Nephron (organoid): ENCODE measurements at regions not wholly inside any gene's neighbourhood (a gene's known extent, or its start where the extent isn't known, plus 50 kb on each side); places are given as distances from the start of the nearest gene placed in this dataset.
"Not testable (repeated sequence)": the region's sequence is repeated elsewhere in the genome, so short reads cannot be mapped to it uniquely, and the experiment has no call there.

Experiments
- H3K27ac Mint-ChIP-seq, 3 experiments: 2 replicates each; pipeline ENCODE4 v1.8.0; 2020; ENCODE audit warnings: mixed read lengths in 3 of 3, mild to moderate bottlenecking in 2 of 3, moderate library complexity in 1 of 3
- H3K27me3 Mint-ChIP-seq: 2 replicates; pipeline ENCODE4 v1.8.0; 2021; ENCODE audit warnings: low read depth, mild to moderate bottlenecking, moderate library complexity, mixed read lengths
- H3K36me3 Mint-ChIP-seq: 2 replicates; pipeline ENCODE4 v1.8.0; 2020; ENCODE audit warnings: low read depth, mixed read lengths
- H3K4me1 Mint-ChIP-seq: 2 replicates; pipeline ENCODE4 v1.8.0; 2020; ENCODE audit warnings: mixed read lengths
- H3K4me3 Mint-ChIP-seq, 3 experiments: 2 replicates each; pipeline ENCODE4 v1.8.0; 2020; ENCODE audit warnings: mild to moderate bottlenecking in 3 of 3, mixed read lengths in 3 of 3, moderate library complexity in 2 of 3
- H3K9me3 Mint-ChIP-seq: 2 replicates; pipeline ENCODE4 v1.8.0; 2020; ENCODE audit warnings: mixed read lengths
- TF ChIP-seq, protein P1 (sequence below), 3 experiments: fragments of 200-600 bp; sonication (generic); IDR thresholded peaks; one replicate each; pipeline ENCODE4 v1.5.0; 2021; ENCODE audit warnings: antibody characterized with exemption in 3 of 3; ENCODE audit not compliant: unreplicated experiment in 3 of 3

DNA sequence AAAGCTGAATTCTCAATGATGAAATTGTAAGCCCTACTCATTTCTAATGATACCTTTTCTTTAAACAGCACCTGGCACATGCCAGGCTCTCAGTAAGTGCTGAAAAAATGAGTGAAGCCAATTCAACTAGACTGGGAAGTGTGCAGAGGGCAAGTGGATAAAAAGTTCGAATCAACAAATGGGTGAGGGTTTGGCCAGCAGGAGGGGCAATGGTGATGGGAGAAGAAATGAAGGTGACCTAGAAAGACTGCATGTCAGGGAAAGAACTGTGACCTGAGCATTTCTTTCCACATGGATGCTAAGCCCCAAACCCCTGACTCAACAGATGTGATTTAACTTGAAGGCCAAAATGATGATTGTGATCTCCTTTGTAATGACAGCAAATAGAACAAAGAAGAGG is 54.6 kb downstream of the DKK1 start:
- no peak overlapping the region for H3K27ac Mint-ChIP-seq
- no peaks in the 10 kb centered on the region for H3K4me1 Mint-ChIP-seq
- H3K4me3 Mint-ChIP-seq = no peak overlapping the region
- no peaks in the 10 kb centered on the region for H3K27me3 Mint-ChIP-seq
- H3K36me3 Mint-ChIP-seq = no peaks in the 10 kb centered on the region
- peaks cover 22% of the 10 kb centered on the region for H3K9me3 Mint-ChIP-seq
- TF ChIP-seq, protein P1, sequence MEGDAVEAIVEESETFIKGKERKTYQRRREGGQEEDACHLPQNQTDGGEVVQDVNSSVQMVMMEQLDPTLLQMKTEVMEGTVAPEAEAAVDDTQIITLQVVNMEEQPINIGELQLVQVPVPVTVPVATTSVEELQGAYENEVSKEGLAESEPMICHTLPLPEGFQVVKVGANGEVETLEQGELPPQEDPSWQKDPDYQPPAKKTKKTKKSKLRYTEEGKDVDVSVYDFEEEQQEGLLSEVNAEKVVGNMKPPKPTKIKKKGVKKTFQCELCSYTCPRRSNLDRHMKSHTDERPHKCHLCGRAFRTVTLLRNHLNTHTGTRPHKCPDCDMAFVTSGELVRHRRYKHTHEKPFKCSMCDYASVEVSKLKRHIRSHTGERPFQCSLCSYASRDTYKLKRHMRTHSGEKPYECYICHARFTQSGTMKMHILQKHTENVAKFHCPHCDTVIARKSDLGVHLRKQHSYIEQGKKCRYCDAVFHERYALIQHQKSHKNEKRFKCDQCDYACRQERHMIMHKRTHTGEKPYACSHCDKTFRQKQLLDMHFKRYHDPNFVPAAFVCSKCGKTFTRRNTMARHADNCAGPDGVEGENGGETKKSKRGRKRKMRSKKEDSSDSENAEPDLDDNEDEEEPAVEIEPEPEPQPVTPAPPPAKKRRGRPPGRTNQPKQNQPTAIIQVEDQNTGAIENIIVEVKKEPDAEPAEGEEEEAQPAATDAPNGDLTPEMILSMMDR (IDR thresholded peaks at IDR 0.05; ENCODE audit: unreplicated experiment in 3 of 3) = no peak

DNA sequence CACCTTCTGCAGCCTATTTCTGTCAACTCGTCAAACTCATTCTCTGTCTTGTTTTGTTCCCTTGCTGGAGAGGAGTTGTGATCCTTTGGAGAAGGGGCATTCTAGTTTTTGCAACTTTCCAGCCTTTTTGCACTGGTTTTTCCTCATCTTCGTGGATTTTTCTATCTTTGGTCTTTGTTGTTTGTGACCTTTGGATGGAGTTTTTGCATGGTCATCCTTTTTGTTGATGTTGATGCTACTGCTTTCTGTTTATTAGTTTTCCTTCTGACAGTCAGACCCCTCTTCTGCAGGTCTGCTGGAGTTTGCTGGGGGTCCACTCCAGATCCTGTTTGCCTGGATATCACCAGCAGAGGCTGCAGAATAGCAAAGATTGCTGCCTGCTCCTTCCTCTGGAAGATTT is 60.1 kb downstream of the DKK1 start:
- peaks cover 17% of the 10 kb centered on the region for H3K9me3 Mint-ChIP-seq
- not testable (repeated sequence) for H3K27ac Mint-ChIP-seq, H3K4me1 Mint-ChIP-seq, H3K36me3 Mint-ChIP-seq, H3K27me3 Mint-ChIP-seq, H3K4me3 Mint-ChIP-seq

GRCh38 chr10:52376694-52377354 is 62.7 kb downstream of the DKK1 start:
- no peaks in the 10 kb centered on the region for H3K4me1 Mint-ChIP-seq
- no peak overlapping the region for H3K4me3 Mint-ChIP-seq
- no peaks in the 10 kb centered on the region for H3K27me3 Mint-ChIP-seq
- H3K36me3 Mint-ChIP-seq = no peaks in the 10 kb centered on the region
- peaks cover 14% of the 10 kb centered on the region for H3K9me3 Mint-ChIP-seq
- TF ChIP-seq, protein P1 (IDR thresholded peaks at IDR 0.05; ENCODE audit: unreplicated experiment in 3 of 3) = no peak
- no peak overlapping the region for H3K27ac Mint-ChIP-seq

- no peaks in the 10 kb centered on the region for H3K36me3 Mint-ChIP-seq
- no peak overlapping the region for H3K27ac Mint-ChIP-seq
- peaks cover 14% of the 10 kb centered on the region for H3K9me3 Mint-ChIP-seq
- H3K4me1 Mint-ChIP-seq = no peaks in the 10 kb centered on the region
- TF ChIP-seq, protein P1 (IDR thresholded peaks at IDR 0.05; ENCODE audit: unreplicated experiment in 3 of 3) = no peak
- H3K27me3 Mint-ChIP-seq = no peaks in the 10 kb centered on the region
- no peak overlapping the region for H3K4me3 Mint-ChIP-seq
These were observed 64.0 kb downstream of the DKK1 start for GRCh38 chr10:52378124-52378523.

GRCh38 chr10:52379287-52379686 is 65.2 kb downstream of the DKK1 start:
- H3K27me3 Mint-ChIP-seq = no peaks in the 10 kb centered on the region
- H3K36me3 Mint-ChIP-seq = no peaks in the 10 kb centered on the region
- H3K9me3 Mint-ChIP-seq = peaks cover 8% of the 10 kb centered on the region
- H3K4me3 Mint-ChIP-seq = no peak overlapping the region
- no peaks in the 10 kb centered on the region for H3K4me1 Mint-ChIP-seq
- TF ChIP-seq, protein P1 (IDR thresholded peaks at IDR 0.05; ENCODE audit: unreplicated experiment in 3 of 3) = no peak
- no peak overlapping the region for H3K27ac Mint-ChIP-seq

DNA sequence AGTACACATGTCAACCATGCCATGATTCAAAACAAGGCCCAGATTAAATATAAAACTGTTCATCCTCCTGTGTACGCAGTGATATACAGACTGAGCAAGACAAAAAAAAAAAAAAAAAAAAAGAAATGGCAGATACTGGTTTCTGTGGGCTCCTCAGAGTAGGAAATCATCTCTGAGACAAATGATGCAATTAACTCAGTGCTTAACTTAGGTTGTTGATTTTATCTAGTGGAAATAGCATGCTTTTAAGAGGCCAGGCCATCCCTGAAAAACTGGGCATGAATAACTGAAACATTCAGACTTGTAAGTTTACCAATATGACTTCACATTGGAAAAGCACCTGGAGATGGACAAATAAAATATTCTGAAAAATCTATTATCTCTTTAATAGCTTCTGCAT is 69.0 kb downstream of the DKK1 start:
- Mint-ChIP-seq H3K27ac (no peak overlapping the region), H3K4me3 (no peak overlapping the region), H3K9me3 (no peaks in the 10 kb centered on the region), H3K4me1 (no peaks in the 10 kb centered on the region), H3K27me3 (no peaks in the 10 kb centered on the region), H3K36me3 (no peaks in the 10 kb centered on the region)
- TF ChIP-seq, protein P1 (IDR thresholded peaks at IDR 0.05; ENCODE audit: unreplicated experiment in 3 of 3) = no peak
